HAP-1 (cell line): ENCODE measurements at regions not wholly inside any gene's neighbourhood (a gene's known extent, or its start where the extent isn't known, plus 50 kb on each side); places are given as distances from the start of the nearest gene placed in this dataset.

ENCODE experiments used
- DNase-seq, 2 experiments: peaks; one replicate each; pipeline ENCODE4 v3.0.0-alpha.2; 2016 to 2020; ENCODE audit warnings: low spot score in 2 of 2
- H3K27me3 ChIP-seq: fragments of 250-450 bp; sonication (Bioruptor Pico); 2 replicates; pipeline ENCODE4 v1.5.1; 2020; ENCODE audit warnings: low read depth, mild to moderate bottlenecking, moderate library complexity
- H3K36me3 ChIP-seq: fragments of 250-450 bp; sonication (Bioruptor Pico); replicated peaks from 2 replicates; pipeline ENCODE4 v1.5.1; 2020; ENCODE audit warnings: mild to moderate bottlenecking
- H3K4me1 ChIP-seq: fragments of 250-450 bp; sonication (Bioruptor Pico); 2 replicates; pipeline ENCODE4 v1.5.1; 2020; ENCODE audit warnings: mild to moderate bottlenecking
- H3K4me3 ChIP-seq: fragments of 250-450 bp; sonication (Bioruptor Pico); 2 replicates; pipeline ENCODE4 v1.5.1; 2020; ENCODE audit warnings: mild to moderate bottlenecking, moderate library complexity
- H3K9me3 ChIP-seq: fragments of 250-450 bp; sonication (Bioruptor Pico); 2 replicates; pipeline ENCODE4 v1.5.1; 2020; ENCODE audit warnings: mild to moderate bottlenecking, moderate library complexity
- in situ Hi-C: fragments of 300-500 bp; cut with MboI; formaldehyde crosslinking; loops from 3 replicates; pipeline ENCODE4 v1.14.3; 2020; ENCODE audit warnings: low sequenced_read_pairs, inconsistent platforms, mixed read lengths

DNA sequence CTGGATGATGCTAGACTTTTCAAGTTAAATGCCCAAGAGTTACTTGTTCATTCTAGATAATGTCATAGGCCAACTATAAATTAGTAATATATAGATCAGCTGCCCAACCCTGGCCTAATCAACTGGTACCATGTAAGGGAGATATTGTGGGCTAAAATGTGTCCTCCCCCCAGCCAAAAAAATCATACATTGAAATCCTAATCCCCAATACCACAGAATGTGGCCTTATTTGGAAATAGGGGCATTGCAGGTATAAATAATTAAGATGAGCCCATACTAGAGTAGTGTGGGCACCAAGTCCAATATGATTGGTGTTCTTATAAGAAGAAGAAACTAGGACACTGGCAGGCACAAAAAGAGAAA, 92.5 kb downstream of the RPL22L1 start:
- Histone ChIP-seq H3K4me1 (no peaks in the 10 kb centered on the region), H3K4me3 (no peak overlapping the region), H3K27me3 (no peaks in the 10 kb centered on the region), H3K9me3 (no peaks in the 10 kb centered on the region), H3K36me3 (no peaks in the 10 kb centered on the region)
- in situ Hi-C loops = no loop called here
- DNase-seq = no peak

DNA sequence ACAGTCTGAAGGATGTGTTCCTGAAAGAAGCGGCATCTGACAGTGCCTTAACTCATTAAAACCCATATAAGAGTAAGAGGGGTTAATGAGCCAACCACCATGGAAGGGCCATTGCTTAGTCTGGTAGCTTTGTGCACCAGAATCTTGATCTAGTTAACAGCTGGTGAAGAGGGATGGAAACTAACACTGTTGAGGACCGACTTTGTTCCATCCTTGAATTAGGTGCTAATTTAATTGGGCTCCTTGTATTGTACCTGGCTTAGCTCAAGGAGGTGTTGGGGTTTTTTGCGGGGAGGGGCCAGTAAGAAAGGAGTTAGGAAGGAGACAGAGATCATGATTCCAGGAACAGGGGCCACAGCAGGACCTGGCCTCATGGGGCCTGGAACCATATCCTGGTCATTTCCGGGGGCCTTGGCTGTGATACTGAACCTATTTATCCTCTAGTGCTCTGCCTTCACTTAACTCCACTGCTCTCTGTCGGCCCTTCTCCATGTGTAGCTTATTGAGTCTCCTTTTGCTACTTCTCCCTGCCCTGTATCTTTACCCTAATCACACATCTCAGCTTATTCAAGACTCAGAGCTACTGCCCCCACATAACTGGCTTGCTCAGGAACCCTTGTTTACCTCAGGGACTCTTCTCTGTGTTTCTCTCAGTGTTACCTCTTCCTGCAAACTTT, 93.0 kb downstream of the RPL22L1 start:
- H3K36me3 ChIP-seq = no peaks in the 10 kb centered on the region
- H3K4me1 ChIP-seq = no peaks in the 10 kb centered on the region
- no peaks in the 10 kb centered on the region for H3K9me3 ChIP-seq
- H3K27me3 ChIP-seq = no peaks in the 10 kb centered on the region
- no peak for DNase-seq
- no peak overlapping the region for H3K4me3 ChIP-seq
- in situ Hi-C loops = no loop called here

DNA sequence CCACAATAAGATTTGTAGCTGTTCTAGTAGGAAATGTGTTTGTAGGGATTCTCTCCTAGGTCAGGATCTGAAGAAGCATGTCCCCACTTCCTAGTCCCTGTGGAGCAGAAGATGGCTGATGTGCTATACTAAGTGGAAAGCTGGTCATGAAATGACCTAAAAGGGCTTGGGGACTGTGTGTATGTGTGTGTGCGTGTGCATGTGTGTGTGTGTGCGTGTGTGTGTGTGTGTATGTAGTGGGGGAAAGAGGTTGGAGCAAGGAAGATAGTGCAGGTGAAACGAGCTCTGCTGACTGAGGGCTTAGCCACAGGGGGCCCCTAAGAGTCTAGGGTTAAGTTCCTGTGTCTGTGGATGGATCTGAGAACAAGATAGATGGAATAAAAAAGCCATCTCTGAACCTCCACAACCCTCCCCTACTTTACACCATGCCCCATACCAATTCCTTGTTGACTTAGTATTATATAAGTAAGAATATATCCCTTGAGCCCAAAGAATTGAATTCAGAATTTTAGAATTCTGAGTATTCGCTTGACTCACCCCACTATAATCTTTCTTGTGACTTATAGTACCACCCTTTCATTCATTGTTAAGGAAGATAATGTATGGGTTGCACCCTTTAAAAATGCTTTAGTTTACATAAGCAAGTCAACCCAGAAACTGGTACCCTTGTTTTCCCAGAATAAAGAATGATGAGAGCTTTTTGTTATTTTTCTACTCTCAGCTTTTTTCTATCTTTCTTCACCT, 96.1 kb downstream of the RPL22L1 start:
- H3K36me3 ChIP-seq = no peaks in the 10 kb centered on the region
- in situ Hi-C loops = no loop called here
- H3K4me1 ChIP-seq = no peaks in the 10 kb centered on the region
- H3K9me3 ChIP-seq = no peaks in the 10 kb centered on the region
- H3K4me3 ChIP-seq = no peak overlapping the region
- DNase-seq = no peak
- no peaks in the 10 kb centered on the region for H3K27me3 ChIP-seq

DNA sequence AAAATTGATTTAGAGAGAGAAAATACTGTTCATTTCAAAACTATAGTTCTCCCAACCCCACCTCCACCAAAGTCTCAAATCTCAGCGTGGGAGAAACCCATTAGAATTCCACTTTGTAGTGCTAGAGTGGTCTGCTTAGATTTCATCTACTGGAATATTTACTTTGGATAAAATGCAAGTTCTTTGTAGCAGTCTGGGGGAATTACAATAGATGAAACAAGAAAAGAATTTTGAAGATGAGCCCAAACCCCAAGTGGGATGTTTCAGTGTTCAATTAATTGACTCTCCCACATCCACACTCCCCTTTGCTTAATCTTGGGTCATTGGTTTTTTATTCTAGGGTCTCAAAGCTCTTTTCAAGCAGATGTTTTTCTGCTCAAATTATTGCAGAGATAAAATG, 97.8 kb downstream of the RPL22L1 start:
- peak in 1 of 2 experiments; percentile 5 for DNase-seq
- no peaks in the 10 kb centered on the region for H3K27me3 ChIP-seq
- in situ Hi-C loops = no loop called here
- no peaks in the 10 kb centered on the region for H3K36me3 ChIP-seq
- H3K9me3 ChIP-seq = no peaks in the 10 kb centered on the region
- H3K4me1 ChIP-seq = no peaks in the 10 kb centered on the region
- H3K4me3 ChIP-seq = no peak overlapping the region

DNA sequence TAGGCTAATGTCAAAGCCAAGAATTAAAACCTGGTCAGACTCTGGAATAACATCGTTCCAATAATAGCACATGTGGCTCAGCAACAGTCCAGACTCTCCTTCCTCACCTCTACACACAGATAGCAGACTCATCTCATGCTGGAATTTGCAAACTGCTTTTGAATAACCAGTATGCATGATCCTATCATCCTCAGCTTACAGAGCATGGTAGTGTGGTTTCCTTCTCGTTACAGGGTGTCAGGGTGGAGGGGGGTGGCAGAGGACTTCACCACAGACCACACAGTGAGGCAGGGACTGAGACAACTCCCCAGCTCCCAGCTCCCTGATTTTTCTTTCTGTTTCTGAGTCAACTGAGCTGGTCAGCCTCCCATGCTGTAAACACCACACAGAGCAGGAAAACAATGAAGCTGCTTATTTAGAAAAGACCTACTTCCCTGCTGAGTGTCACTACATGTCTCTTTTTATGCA, 101.6 kb downstream of the RPL22L1 start:
- H3K27me3 ChIP-seq = no peaks in the 10 kb centered on the region
- H3K4me1 ChIP-seq = no peaks in the 10 kb centered on the region
- in situ Hi-C loops = no loop called here
- H3K4me3 ChIP-seq = no peak overlapping the region
- no peaks in the 10 kb centered on the region for H3K36me3 ChIP-seq
- DNase-seq = no peak
- no peaks in the 10 kb centered on the region for H3K9me3 ChIP-seq

DNA sequence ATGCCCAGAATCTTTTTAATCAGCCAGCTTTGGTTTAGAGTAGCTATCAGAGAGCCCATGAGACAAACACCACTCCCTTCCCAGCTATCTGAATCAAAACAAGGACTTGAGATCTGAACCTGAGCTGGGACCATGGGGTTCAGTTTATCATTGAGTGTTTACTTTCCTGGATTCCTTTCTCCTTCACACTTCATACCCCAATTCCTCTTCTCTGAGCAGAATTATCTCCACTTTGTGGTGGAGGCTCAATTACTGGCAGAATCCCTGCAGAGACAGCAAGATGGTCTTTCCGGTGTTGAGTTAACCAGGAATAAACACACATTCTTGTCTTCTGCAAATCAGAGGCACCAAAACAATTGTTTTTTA, 102.4 kb downstream of the RPL22L1 start:
- no peaks in the 10 kb centered on the region for H3K4me1 ChIP-seq
- H3K9me3 ChIP-seq = no peaks in the 10 kb centered on the region
- H3K27me3 ChIP-seq = no peaks in the 10 kb centered on the region
- in situ Hi-C loops = no loop called here
- H3K4me3 ChIP-seq = no peak overlapping the region
- H3K36me3 ChIP-seq = no peaks in the 10 kb centered on the region
- no peak for DNase-seq

DNA sequence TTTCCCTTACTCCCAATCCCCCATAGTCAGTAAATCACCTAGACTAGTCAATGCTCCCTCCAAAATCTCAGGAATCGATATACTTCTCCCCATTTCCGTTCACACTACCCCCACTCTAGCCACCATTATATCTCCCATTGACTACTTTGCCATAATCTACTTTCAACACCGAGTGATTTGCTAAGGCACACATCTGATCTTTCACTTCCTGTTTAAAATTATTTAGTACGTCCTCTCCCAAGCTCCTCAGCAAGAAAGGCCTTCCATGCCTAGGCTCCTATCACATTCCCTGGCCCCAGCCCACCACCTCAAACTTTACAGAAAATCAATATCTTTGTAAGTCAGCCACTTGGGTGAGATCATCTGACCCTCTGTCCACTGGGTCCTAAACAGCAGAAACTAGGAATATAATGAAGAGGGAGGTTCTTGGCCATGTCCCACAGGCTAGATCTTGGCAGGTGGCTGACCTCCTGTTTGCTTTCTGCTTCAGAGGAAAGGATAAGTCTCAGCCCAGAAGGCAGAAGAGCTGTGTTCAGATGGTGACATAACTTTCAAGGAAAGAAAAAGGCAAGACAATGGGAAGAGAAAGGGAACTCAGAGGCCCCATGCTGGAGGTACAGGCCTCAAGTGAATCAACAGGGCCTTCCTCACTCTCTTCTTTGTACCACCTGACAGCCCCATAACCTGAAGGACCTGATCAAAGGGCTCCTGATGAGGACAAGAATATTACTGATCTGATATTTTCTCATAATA, 103.0 kb downstream of the RPL22L1 start:
- Histone ChIP-seq H3K27me3 (no peaks in the 10 kb centered on the region), H3K4me1 (no peaks in the 10 kb centered on the region), H3K36me3 (no peaks in the 10 kb centered on the region), H3K9me3 (no peaks in the 10 kb centered on the region), H3K4me3 (no peak overlapping the region)
- no peak for DNase-seq
- in situ Hi-C loops = no loop called here

DNA sequence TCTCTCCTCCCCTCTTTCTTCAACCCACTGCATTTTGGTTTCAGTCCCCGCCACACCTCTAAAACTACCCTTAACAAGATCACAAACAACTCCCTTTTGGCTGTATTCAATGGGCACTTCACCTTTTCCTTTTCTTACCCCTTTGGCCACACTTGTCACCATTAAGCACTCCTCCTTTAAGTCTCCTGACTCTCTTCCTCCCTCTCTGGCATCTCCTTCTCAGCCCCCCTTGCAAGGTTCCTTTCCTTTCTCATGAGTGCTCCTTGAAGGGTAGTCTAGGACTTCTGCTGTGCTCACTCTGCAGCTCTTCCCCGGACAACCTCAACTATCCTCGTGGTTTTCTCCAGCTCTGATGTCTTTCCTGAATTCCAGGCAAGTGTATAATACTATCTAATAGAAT, 103.7 kb downstream of the RPL22L1 start:
- H3K9me3 ChIP-seq = no peaks in the 10 kb centered on the region
- H3K4me3 ChIP-seq = no peak overlapping the region
- no peaks in the 10 kb centered on the region for H3K4me1 ChIP-seq
- in situ Hi-C loops = no loop called here
- no peaks in the 10 kb centered on the region for H3K36me3 ChIP-seq
- no peak for DNase-seq
- no peaks in the 10 kb centered on the region for H3K27me3 ChIP-seq

DNA sequence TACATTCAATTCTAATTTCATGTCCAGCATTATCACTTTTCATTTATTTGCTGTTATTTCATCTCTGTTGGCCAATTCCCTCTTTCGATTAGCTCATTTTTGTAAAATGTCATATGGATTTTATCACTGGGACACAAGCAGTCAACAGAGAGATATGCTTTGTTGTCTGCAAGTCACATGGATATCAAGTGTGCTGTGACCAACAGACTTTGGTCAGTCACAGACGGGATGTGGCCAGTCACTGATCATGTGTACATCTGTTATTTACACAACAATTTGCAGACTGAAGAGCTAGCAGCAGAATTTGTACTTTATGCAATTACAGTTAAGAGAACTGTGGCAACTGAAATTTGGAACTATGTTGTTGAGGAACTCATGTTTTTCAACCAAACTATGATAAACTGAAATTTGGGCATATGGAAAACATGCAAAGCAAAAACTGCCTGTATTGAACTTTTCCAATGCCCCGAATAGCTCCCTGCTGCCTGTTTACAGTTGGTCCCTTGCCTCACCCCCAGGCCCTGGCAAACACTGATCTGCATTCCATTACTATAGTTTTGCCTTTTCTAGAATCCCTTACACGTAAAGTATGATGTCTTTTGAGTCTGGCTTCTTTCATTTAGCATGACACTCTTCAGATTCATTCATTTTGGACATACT, 104.4 kb downstream of the RPL22L1 start:
- Histone ChIP-seq H3K4me1 (no peaks in the 10 kb centered on the region), H3K27me3 (no peaks in the 10 kb centered on the region), H3K9me3 (no peaks in the 10 kb centered on the region), H3K4me3 (no peak overlapping the region), H3K36me3 (no peaks in the 10 kb centered on the region)
- in situ Hi-C loops = no loop called here
- DNase-seq = no peak

DNA sequence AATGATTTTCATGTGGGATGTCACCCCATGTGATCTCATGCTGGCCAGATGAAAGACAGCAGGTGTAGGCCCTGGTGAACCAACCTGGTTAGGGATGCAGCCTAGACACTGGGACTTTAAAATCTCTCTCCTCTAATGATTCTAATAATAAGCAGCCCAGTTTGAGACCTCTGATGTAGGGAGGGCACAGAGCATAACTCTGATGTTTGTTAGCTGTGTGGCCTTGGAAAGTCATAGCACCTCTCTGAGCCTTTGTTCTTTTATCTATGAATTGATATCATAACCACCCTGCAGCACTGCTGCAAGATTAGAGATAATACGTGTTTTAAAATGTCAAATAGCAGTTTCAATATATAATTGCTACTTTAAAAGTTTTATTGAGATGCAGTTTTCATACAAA, 106.0 kb downstream of the RPL22L1 start:
- in situ Hi-C loops = no loop called here
- Histone ChIP-seq H3K36me3 (no peaks in the 10 kb centered on the region), H3K9me3 (no peaks in the 10 kb centered on the region), H3K4me3 (no peak overlapping the region), H3K27me3 (no peaks in the 10 kb centered on the region), H3K4me1 (no peaks in the 10 kb centered on the region)
- DNase-seq = no peak

DNA sequence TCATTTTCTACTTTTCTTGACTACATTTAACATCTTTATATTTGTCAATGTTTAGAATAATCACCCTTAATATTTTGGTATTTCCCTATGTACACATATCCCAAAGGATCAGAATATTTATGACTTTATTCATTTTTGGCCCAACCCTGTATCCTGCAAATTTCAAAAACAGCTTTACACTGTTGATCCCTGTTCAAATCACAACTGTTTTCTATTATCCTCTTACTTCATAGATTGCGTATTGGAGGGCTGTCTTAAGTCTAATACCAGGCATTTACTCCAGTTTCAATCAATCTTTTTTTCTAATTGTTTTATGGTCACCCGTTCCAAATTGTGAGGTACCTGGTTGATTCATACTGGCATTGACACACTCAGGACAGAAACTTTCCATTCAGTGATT, 107.9 kb downstream of the RPL22L1 start:
- no peak for DNase-seq
- Histone ChIP-seq H3K27me3 (no peaks in the 10 kb centered on the region), H3K36me3 (no peaks in the 10 kb centered on the region), H3K4me3 (no peak overlapping the region), H3K4me1 (peaks cover 9% of the 10 kb centered on the region), H3K9me3 (no peaks in the 10 kb centered on the region)
- in situ Hi-C loops = no loop called here

DNA sequence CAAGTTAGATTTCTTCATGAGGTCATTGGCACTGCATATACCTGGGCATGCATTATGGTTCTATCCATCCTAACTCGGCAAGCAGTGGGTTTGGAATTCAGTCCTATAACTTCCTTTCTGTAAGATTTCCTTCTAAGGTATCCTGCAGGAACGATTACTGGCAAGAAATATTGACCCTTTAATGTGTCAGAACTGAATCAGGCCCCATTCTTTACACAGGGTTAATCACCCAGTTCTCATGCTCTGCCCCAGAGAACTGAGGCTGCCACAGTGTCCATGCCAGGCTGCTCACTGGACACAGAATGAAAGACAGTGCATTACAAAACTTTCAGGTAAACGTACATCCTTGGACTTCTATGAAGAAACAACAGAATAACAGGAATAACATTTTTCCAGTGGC, 108.9 kb downstream of the RPL22L1 start:
- H3K4me3 ChIP-seq = no peak overlapping the region
- no peak for DNase-seq
- peaks cover 9% of the 10 kb centered on the region for H3K4me1 ChIP-seq
- H3K9me3 ChIP-seq = no peaks in the 10 kb centered on the region
- in situ Hi-C loops = no loop called here
- H3K36me3 ChIP-seq = no peaks in the 10 kb centered on the region
- no peaks in the 10 kb centered on the region for H3K27me3 ChIP-seq

DNA sequence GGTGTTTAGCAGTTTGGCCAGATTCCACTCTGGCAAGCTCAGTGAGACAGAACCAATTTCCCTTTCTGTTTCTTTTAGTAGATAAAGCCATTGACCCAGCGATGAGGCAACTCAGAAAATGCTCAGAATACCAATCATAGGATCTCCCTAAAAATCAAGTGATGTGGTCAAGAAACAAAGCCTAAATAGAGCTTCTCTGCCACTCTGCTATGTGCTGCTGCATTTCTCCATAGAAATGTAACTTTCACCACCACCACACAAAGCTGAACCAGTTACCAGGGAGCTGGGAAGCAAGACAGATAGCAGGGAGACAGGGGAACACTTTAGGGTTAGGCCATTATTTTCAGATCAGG, 109.8 kb downstream of the RPL22L1 start:
- DNase-seq = no peak

More for the DNA sequence above, 109.8 kb downstream of the RPL22L1 start:
- Histone ChIP-seq H3K9me3 (no peaks in the 10 kb centered on the region), H3K27me3 (no peaks in the 10 kb centered on the region), H3K4me1 (peaks cover 9% of the 10 kb centered on the region), H3K4me3 (no peak overlapping the region), H3K36me3 (no peaks in the 10 kb centered on the region)
- in situ Hi-C loops = no loop called here
